HepG2 (cell line): ENCODE measurements at regions not wholly inside any gene's neighbourhood (a gene's known extent, or its start where the extent isn't known, plus 50 kb on each side); places are given as distances from the start of the nearest gene placed in this dataset.

ENCODE experiments used
- ATAC-seq: fragments of 200-7000 bp; cut with Tn5 transposase; 3 replicates; pipeline ENCODE4 v1.9.1; 2020; ENCODE audit warnings: mild to moderate bottlenecking, moderate library complexity
- BruUV-seq: library from RNA; stranded (reverse); fragments of 400-500 nt; replicated peaks from 2 replicates; lab custom pipeline; 2021; lab: Mats Ljungman, UMichigan
- CTCF ChIA-PET: fragments of 300-600 bp; formaldehyde crosslinking; extraction: SDS; loops from one replicate; lab custom pipeline; 2021; ENCODE audit warnings: low total read pairs, inconsistent platforms, low intra/inter-chr PET ratio; lab: Yijun Ruan, JAX
- POLR2A ChIA-PET: fragments of 350-600 bp; sonication (Branson Sonifier 250); formaldehyde crosslinking; loops from one replicate; lab custom pipeline; 2020; ENCODE audit warnings: antibody characterized with exemption, inconsistent platforms; lab: Yijun Ruan, JAX
- DNase-seq: peaks from one replicate; pipeline ENCODE4 v3.0.0-alpha.2; 2015; ENCODE audit warnings: low spot score
- FAIRE-seq: peaks from 3 replicates; lab custom pipeline; 2011; peaks lifted over from hg19 to GRCh38; lab: Jason Lieb, UNC
- H2AFZ ChIP-seq: one replicate; pipeline ENCODE4 v1.6.1; 2011; ENCODE audit warnings: low read length, inconsistent platforms
- H3K27ac ChIP-seq: fragments of 300-600 bp; 3 replicates; pipeline ENCODE4 v1.8.0; 2011; ENCODE audit warnings: mixed run types, mild to moderate bottlenecking, mixed read lengths, low read length, inconsistent platforms; ENCODE audit not compliant: insufficient read depth; ENCODE audit errors: extremely low read length
- H3K27me3 ChIP-seq, 2 experiments: fragments of 200-600 bp in 1 of 2; 2 replicates in 1 of 2; 3 replicates in 1 of 2; pipeline versions ENCODE4 v1.6.0 to v1.8.0; 2011; ENCODE audit warnings: low read length in 2 of 2, mild to moderate bottlenecking in 2 of 2, moderate library complexity in 2 of 2, inconsistent platforms in 1 of 2; ENCODE audit not compliant: insufficient read depth in 2 of 2, control insufficient read depth in 1 of 2
- H3K36me3 ChIP-seq, 2 experiments: fragments of 200-600 bp in 1 of 2; replicated peaks in 1 of 2; 2 replicates in 1 of 2; 3 replicates in 1 of 2; pipeline versions ENCODE4 v1.5.1 to v1.8.0; 2011; ENCODE audit warnings: low read length in 2 of 2, inconsistent platforms in 1 of 2; ENCODE audit not compliant: insufficient read depth in 2 of 2, control insufficient read depth in 1 of 2
- H3K4me1 ChIP-seq: 2 replicates; pipeline ENCODE4 v1.5.1; 2012; ENCODE audit warnings: low read length, inconsistent platforms; ENCODE audit not compliant: insufficient read depth
- H3K4me2 ChIP-seq: 2 replicates; pipeline ENCODE4 v1.6.0; 2011; ENCODE audit warnings: low read depth, low read length, inconsistent platforms
- H3K4me3 ChIP-seq, 3 experiments: fragments of 200-600 bp in 1 of 3; sonication (generic), shearing (Covaris generic) in 1 of 3; replicated peaks in 1 of 3; 2 replicates each; pipeline ENCODE4 v1.5.1; 2011 to 2016; ENCODE audit warnings: low read length in 3 of 3, inconsistent platforms in 2 of 3, low read depth in 2 of 3, mild to moderate bottlenecking in 2 of 3, control low read depth in 1 of 3, mixed read lengths in 1 of 3; ENCODE audit not compliant: insufficient read depth in 1 of 3
- H3K79me2 ChIP-seq: one replicate; pipeline ENCODE4 v1.6.1; 2011; ENCODE audit warnings: low read length, inconsistent platforms; ENCODE audit not compliant: insufficient read depth
- H3K9ac ChIP-seq: 2 replicates; pipeline ENCODE4 v1.6.0; 2011; ENCODE audit warnings: mild to moderate bottlenecking, low read depth, low read length, inconsistent platforms; ENCODE audit not compliant: insufficient read depth
- H3K9me3 ChIP-seq: 2 replicates; pipeline ENCODE4 v1.5.1; 2012; ENCODE audit warnings: mild to moderate bottlenecking, low read length
- H4K20me1 ChIP-seq: 2 replicates; pipeline ENCODE4 v1.6.0; 2011; ENCODE audit warnings: inconsistent platforms, mild to moderate bottlenecking, low read length, moderate library complexity; ENCODE audit not compliant: insufficient read depth
- BHLHE40 ChIP-seq: IDR thresholded peaks from 2 replicates; pipeline ENCODE4 v1.6.1; 2011; ENCODE audit warnings: low read length, improper control_type of control experiment
- CREB1 ChIP-seq, 2 experiments: fragments of 450-650 bp in 1 of 2; IDR thresholded peaks; 2 replicates each; pipeline ENCODE4 v1.6.1; 2016 to 2017; ENCODE audit warnings: control low read depth in 1 of 2, mild to moderate bottlenecking in 1 of 2, missing compliant biosample characterization in 1 of 2, missing genetic modification characterization in 1 of 2
- IKZF1 ChIP-seq: fragments of 450-650 bp; IDR thresholded peaks from 2 replicates; pipeline ENCODE4 v1.7.1; 2016
- MEIS2 ChIP-seq: sonication (generic); formaldehyde crosslinking; IDR thresholded peaks from 2 replicates; pipeline ENCODE4 v1.9.0; 2021; ENCODE audit warnings: mild to moderate bottlenecking, missing genetic modification reagents
- MTF1 ChIP-seq: sonication (generic); formaldehyde crosslinking; IDR thresholded peaks from 2 replicates; pipeline ENCODE4 v1.5.0; 2020; ENCODE audit warnings: missing genetic modification reagents
- NFRKB ChIP-seq: fragments of 450-650 bp; IDR thresholded peaks from 2 replicates; pipeline ENCODE4 v1.6.1; 2017
- RELA ChIP-seq: sonication (generic); formaldehyde crosslinking; IDR thresholded peaks from 2 replicates; pipeline ENCODE4 v1.4.0; 2020; ENCODE audit warnings: missing genetic modification reagents
- ZBTB44 ChIP-seq: sonication (generic); formaldehyde crosslinking; IDR thresholded peaks from 2 replicates; pipeline ENCODE4 v1.4.0; 2020; ENCODE audit warnings: missing genetic modification reagents
- ZNF280B ChIP-seq: sonication (generic); formaldehyde crosslinking; IDR thresholded peaks from 2 replicates; pipeline ENCODE4 v1.5.0; 2020; ENCODE audit warnings: missing genetic modification reagents, mild to moderate bottlenecking, borderline replicate concordance
- ZNF703 ChIP-seq: sonication (generic); formaldehyde crosslinking; IDR thresholded peaks from 2 replicates; pipeline ENCODE4 v1.5.1; 2020; ENCODE audit warnings: missing genetic modification reagents, mild to moderate bottlenecking, moderate library complexity, borderline replicate concordance
- WGBS: methylation state at CpG from one replicate; pipeline ENCODE4 v1.1.6; 2017; ENCODE audit warnings: low lambda C conversion rate; 5-methylcytosine and 5-hydroxymethylcytosine counted together
- in situ Hi-C: cut with HindIII; loops from 2 replicates; pipeline ENCODE4 v1.10.0; 2017; ENCODE audit warnings: low pct_unique_long_range_greater_than_20kb; ENCODE audit not compliant: extremely low pct_ligation_motif_present
- intact Hi-C: fragments of 100-400 bp; cut with micrococcal nuclease; formaldehyde crosslinking; loops from one replicate; pipeline ENCODE4 v1.10.0; 2022; ENCODE audit not compliant: unreplicated experiment

- ChIA-PET POLR2A (no interaction called here), CTCF (no interaction called here)
- Histone ChIP-seq H3K4me1 (no peaks in the 10 kb centered on the region), H3K4me2 (no peak overlapping the region), H3K36me3 (no peaks in the 10 kb centered on the region), H3K27me3 (no peaks in the 10 kb centered on the region), H3K27ac (no peak overlapping the region), H3K9ac (no peak overlapping the region), H3K79me2 (no peaks in the 10 kb centered on the region), H3K4me3 (no peak overlapping the region), H2AFZ (no peak overlapping the region), H3K9me3 (peaks cover 11% of the 10 kb centered on the region), H4K20me1 (no peaks in the 10 kb centered on the region)
- 12% methylated on average over 9 of the region's 9 CpGs for WGBS
- TF ChIP-seq ZBTB44 (CRISPR knock-in tag) (no peak), MEIS2 (CRISPR knock-in tag) (no peak), CREB1 (IDR thresholded peaks at IDR 0.05) (no peak), CREB1 (CRISPR knock-in tag; IDR thresholded peaks at IDR 0.05) (no peak), MTF1 (CRISPR knock-in tag) (no peak), ZNF280B (CRISPR knock-in tag) (no peak), BHLHE40 (no peak), IKZF1 (no peak), NFRKB (no peak), ZNF703 (CRISPR knock-in tag) (no peak), RELA (CRISPR knock-in tag) (no peak)
- no TSS peak for BruUV-seq
- intact Hi-C loops, result no loop called here
- no peak for FAIRE-seq
- DNase-seq, result no peak
- in situ Hi-C loops, result no loop called here
- no peak for ATAC-seq
These were observed 220.0 kb upstream of the KCND2 start for GRCh38 chr7:120052884-120053382.
